ENCODE measurements at regions not wholly inside any gene's neighbourhood (a gene's known extent, or its start where the extent isn't known, plus 50 kb on each side); places are given as distances from the start of the nearest gene placed in this dataset.

DNA sequence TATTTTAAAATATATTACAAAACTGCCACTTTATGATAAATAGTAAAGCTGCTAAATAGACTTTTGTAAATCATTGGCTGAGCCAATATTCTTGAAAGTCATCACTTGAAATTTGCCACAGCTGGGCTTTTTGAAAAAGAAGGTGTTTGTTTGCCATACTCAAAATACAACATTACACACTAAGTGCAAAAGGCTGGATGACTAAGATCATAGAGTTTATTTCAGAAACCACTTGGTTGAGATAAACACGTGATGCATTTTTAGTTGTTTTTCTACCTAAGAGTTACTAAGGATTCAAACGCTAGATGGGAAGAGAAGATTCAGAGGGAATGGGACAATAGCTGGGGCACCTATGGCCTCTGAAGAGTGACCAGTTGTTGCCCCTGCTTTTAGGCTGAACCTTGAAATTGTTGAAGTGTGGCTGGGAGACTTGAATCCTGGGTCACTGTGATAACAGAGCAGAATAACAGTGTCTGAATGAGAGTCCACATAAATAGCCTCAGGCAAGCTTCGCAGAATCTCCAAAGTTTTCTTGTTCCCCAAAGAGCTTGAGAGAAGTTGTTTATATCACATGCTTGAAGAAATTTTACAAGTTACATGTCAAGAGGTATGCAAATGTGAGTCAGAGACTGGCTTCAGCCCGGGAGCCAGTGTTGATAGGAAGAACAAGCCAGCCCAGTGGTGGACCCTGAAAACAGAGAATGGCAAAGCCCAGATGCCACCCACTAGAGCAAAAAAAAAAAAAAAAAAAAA lies 409.8 kb downstream of the GPD2 start:
- H3K27ac Mint-ChIP-seq (ENCODE audit: unreplicated experiment) = no peak overlapping the region

GRCh38 chr2:156852210-156852609 lies 405.3 kb upstream of the GALNT5 start:
- intact Hi-C loops (cut with micrococcal nuclease; ENCODE audit: unreplicated experiment) = no loop called here
- no peak for DNase-seq
- no peaks in the 10 kb centered on the region for H3K36me3 Mint-ChIP-seq (ENCODE audit: insufficient read depth, unreplicated experiment)
- H3K27ac Mint-ChIP-seq (ENCODE audit: unreplicated experiment) = no peak overlapping the region
- H3K27me3 Mint-ChIP-seq (ENCODE audit: unreplicated experiment) = no peaks in the 10 kb centered on the region
- no peak for TF ChIP-seq CTCF (IDR thresholded peaks at IDR 0.05; ENCODE audit: unreplicated experiment)
- H3K9me3 Mint-ChIP-seq (ENCODE audit: low read depth, unreplicated experiment) = peaks cover 3% of the 10 kb centered on the region
- CTCF ChIA-PET = no interaction called here
- H3K4me1 Mint-ChIP-seq (ENCODE audit: low read depth, unreplicated experiment) = no peaks in the 10 kb centered on the region
- BruUV-seq (replicated peaks) = no TSS peak
- H3K4me3 Mint-ChIP-seq (ENCODE audit: low read depth, unreplicated experiment) = no peak overlapping the region

More for the DNA sequence above, 409.8 kb downstream of the GPD2 start:
- Mint-ChIP-seq H3K4me3 (ENCODE audit: low read depth, unreplicated experiment) (no peak overlapping the region), H3K4me1 (ENCODE audit: low read depth, unreplicated experiment) (no peaks in the 10 kb centered on the region), H3K9me3 (ENCODE audit: low read depth, unreplicated experiment) (no peaks in the 10 kb centered on the region), H3K36me3 (ENCODE audit: insufficient read depth, unreplicated experiment) (no peaks in the 10 kb centered on the region), H3K27me3 (ENCODE audit: unreplicated experiment) (no peaks in the 10 kb centered on the region)
- intact Hi-C loops (cut with micrococcal nuclease; ENCODE audit: unreplicated experiment) = no loop called here
- no TSS peak for BruUV-seq (replicated peaks)
- CTCF ChIA-PET = no interaction called here
- no peak for TF ChIP-seq CTCF (IDR thresholded peaks at IDR 0.05; ENCODE audit: unreplicated experiment)
- no peak for DNase-seq

DNA sequence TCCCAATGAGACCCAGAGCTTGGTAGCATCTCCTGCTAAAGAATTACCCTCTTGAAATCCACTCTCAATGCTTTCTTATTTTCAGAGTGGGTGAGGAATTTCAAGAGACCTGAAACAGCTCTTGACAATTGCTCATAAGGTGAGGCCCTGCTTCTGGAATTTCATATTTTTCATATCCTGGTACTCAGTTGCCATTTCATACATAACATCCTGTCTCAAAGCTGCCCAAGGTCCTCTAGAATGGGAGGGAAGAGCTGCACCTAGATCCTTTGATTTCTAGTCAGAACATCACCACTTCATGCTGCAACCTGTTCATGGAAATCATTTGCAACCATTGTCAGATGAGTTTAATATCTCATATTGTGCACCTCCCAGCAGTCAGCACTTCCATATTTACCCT lies 404.8 kb upstream of the GALNT5 start:
- CTCF ChIA-PET = no interaction called here
- no TSS peak for BruUV-seq (replicated peaks)
- intact Hi-C loops (cut with micrococcal nuclease; ENCODE audit: unreplicated experiment) = no loop called here
- TF ChIP-seq CTCF (IDR thresholded peaks at IDR 0.05; ENCODE audit: unreplicated experiment) = no peak
- H3K36me3 Mint-ChIP-seq (ENCODE audit: insufficient read depth, unreplicated experiment) = no peaks in the 10 kb centered on the region
- no peaks in the 10 kb centered on the region for H3K4me1 Mint-ChIP-seq (ENCODE audit: low read depth, unreplicated experiment)
- H3K4me3 Mint-ChIP-seq (ENCODE audit: low read depth, unreplicated experiment) = no peak overlapping the region
- peaks cover 3% of the 10 kb centered on the region for H3K9me3 Mint-ChIP-seq (ENCODE audit: low read depth, unreplicated experiment)
- no peak for DNase-seq
- H3K27me3 Mint-ChIP-seq (ENCODE audit: unreplicated experiment) = no peaks in the 10 kb centered on the region
- no peak overlapping the region for H3K27ac Mint-ChIP-seq (ENCODE audit: unreplicated experiment)

DNA sequence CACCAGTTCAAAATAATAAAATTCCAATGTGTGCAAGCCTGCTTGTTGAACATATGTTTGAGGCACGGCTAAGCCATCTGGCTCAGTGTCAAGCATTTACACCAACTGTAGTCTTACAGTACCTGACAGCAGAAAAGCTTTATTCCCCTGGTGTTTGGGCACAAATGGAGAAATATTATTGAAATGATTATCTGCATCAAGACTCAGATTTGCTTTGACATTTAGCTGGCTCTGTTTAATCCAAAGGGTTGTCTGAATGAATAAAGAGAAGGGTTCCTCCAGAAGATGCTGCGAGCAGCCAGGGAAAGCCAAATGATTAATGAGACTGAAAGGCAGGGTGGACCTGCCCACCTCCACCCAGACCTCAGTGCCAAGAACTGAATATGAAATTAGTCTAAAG lies 393.2 kb upstream of the GALNT5 start:
- Mint-ChIP-seq H3K36me3 (ENCODE audit: insufficient read depth, unreplicated experiment) (no peaks in the 10 kb centered on the region), H3K27ac (ENCODE audit: unreplicated experiment) (no peak overlapping the region), H3K4me3 (ENCODE audit: low read depth, unreplicated experiment) (no peak overlapping the region), H3K9me3 (ENCODE audit: low read depth, unreplicated experiment) (no peaks in the 10 kb centered on the region), H3K4me1 (ENCODE audit: low read depth, unreplicated experiment) (no peaks in the 10 kb centered on the region), H3K27me3 (ENCODE audit: unreplicated experiment) (no peaks in the 10 kb centered on the region)
- no TSS peak for BruUV-seq (replicated peaks)
- CTCF ChIA-PET = no interaction called here
- no peak for TF ChIP-seq CTCF (IDR thresholded peaks at IDR 0.05; ENCODE audit: unreplicated experiment)
- intact Hi-C loops (cut with micrococcal nuclease; ENCODE audit: unreplicated experiment) = no loop called here
- DNase-seq = no peak
